HG03025 (cell line): ENCODE measurements at regions not wholly inside any gene's neighbourhood (a gene's known extent, or its start where the extent isn't known, plus 50 kb on each side); places are given as distances from the start of the nearest gene placed in this dataset.

ENCODE experiments used
- ATAC-seq: cut with Tn5 transposase; IDR thresholded peaks from one replicate; pipeline ENCODE4 v1.9.1; 2021; ENCODE audit warnings: mild to moderate bottlenecking, moderate library complexity; ENCODE audit not compliant: unreplicated experiment, low FRiP score

- ATAC-seq = no peak
Observed at GRCh38 chr2:188189356-188189755, 102.3 kb upstream of the GULP1 start.

- no peak for ATAC-seq
Observed at GRCh38 chr2:188193230-188193629, 98.4 kb upstream of the GULP1 start.

- no peak for ATAC-seq
Observed at GRCh38 chr2:188196343-188197008, 95.2 kb upstream of the GULP1 start.

DNA sequence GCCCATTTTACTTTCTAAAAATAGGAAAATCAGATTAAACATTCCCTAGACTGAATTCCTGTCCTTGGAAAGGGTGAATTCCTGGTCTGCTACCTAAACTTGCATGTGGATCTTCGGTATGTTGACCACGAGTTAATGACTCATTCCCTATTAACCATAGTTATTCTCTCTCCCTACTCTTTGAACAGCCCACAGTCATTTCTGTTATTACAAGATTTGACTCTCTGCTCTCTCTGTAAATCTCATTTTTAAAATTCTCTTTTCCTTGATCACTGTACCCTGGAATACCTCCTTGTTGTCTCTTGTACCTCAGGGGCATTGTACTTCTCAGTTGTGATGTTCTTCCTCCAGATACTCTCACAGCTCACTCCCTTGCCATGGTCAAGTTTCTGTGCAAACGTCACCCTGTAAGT is 92.0 kb upstream of the GULP1 start:
- no peak for ATAC-seq

DNA sequence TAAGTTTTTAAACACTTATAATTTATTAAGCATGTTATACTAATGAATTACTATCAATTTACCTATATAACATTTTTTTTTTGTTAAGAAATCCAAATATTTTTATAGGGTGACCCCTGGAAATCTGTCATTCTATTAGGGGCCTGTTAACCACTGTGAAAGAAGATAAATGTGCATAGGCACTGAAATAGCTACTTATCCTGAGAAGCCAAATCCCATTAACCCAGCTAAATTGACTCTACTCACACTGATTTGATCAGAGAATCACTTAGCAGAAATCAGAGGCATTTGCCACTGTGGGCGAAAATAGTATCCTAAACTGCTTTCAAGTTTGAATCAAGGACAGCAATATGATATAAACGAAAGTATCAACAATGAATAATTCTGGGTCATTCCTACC is 90.0 kb upstream of the GULP1 start:
- no peak for ATAC-seq

GRCh38 chr2:188202777-188203176 is 88.9 kb upstream of the GULP1 start:
- ATAC-seq = no peak

DNA sequence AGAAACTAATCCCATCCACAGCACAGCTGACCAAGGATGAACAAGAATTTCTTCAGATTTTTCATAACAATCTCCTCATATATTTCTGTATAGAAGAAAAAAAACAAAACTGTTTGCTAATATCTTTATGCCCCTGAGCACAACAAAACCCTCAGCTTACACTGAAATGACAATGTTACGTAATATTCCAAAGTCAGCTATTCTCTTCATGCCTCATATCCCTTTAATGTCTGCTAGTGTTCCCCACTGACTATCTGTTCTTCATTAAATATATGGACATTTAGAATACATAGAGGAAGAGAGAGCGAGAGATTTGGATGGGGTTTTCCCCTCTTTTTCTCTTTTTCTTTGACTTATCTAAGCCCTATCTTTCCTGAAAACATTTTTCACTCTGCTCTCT is 87.9 kb upstream of the GULP1 start:
- no peak for ATAC-seq

DNA sequence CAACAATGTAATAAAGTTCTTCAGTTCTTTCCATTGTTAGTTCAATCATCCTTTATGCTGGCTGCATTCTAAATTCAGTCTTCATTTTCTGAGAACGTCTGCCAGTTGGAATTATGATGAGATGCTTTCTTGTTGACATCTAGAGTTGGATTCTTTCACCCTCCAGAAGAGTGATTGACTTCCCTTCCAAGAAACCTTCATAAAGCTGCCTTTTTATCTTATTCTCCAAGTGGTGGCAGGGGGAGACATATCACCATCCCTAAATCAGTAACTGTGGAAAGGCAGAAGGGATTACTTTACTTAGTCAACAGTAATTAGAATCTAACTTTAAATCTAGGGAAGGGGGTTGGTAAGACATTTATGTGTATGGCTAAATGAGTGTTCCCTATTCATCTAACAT is 86.8 kb upstream of the GULP1 start:
- ATAC-seq = no peak

DNA sequence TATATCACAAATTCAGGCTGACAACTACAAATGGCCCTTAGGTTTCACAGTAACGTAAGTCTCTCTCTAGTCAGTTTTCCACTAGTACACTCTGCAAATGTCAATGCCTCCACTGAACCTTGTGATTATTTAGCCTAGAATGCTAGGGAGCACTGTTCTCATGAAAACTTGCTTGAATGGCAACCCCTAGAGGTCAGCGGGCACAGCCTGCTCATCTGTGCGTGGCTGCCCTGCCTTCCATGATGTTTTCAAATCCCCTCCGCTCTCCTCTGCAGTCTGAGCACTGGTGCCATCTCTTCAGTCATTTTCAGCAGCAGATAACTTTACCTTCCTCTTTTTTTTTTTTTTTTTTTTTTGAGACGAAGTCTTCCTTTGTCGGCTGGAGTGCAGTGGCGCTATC is 84.1 kb upstream of the GULP1 start:
- ATAC-seq = no peak

- ATAC-seq = no peak
Observed at GRCh38 chr2:188209218-188209617, 82.5 kb upstream of the GULP1 start.

- no peak for ATAC-seq
Observed at GRCh38 chr2:188217264-188217663, 74.4 kb upstream of the GULP1 start.

GRCh38 chr2:188219541-188219940 is 72.1 kb upstream of the GULP1 start:
- no peak for ATAC-seq

DNA sequence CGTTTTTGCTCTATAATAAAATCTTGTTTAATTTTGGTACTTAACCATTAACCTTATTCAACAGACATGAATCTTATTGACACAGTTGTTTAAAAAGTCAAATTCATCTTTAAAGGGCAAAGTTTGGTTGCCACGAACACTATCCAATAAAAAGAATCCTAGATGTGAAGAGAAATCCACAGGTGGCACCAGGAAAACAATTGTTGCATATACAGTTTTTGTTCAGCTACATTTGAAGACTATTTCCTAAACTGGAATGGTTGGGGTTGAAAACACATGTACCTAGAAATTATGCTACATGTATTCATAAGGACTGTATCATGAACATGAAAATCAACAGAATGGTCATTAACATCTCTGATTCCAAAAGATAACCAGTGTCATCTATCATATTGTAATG is 71.1 kb upstream of the GULP1 start:
- ATAC-seq = no peak

GRCh38 chr2:188227713-188228112 is 64.0 kb upstream of the GULP1 start:
- ATAC-seq = no peak

DNA sequence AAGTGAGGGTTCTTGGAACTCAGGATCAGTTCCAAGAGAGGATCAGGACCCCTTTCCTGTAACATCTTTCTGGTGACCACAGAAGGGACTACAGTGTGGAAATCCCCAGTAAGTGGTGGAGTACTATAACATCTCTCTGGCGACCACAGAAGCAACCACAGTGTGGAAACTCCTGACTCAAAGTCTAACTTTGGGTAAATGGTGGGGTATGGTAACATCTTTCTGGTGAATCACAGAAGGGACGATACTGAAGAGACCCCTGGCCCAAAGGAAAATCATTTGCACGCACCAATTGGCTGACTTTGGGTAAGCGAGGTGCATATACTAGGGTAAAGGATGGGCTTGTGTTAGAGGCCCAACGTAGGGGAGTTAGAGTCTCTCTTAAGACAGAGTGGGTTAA is 56.3 kb upstream of the GULP1 start:
- ATAC-seq = peak; percentile 91

GRCh38 chr2:188238386-188238785 is 53.3 kb upstream of the GULP1 start:
- ATAC-seq = no peak
